ENCODE measurements at regions not wholly inside any gene's neighbourhood (a gene's known extent, or its start where the extent isn't known, plus 50 kb on each side); places are given as distances from the start of the nearest gene placed in this dataset.

- TF ChIP-seq POLR2A (IDR thresholded peaks at IDR 0.05; ENCODE audit: low read length) = no peak
- TF ChIP-seq GATA1 (IDR thresholded peaks at IDR 0.05; ENCODE audit: low read depth, low read length) = no peak
These were observed 159.6 kb downstream of the PTPRU start for GRCh38 chr1:29395736-29396437.

Data from erythroblast (primary cell).